Osteocyte (in vitro differentiated cells): ENCODE measurements at regions not wholly inside any gene's neighbourhood (a gene's known extent, or its start where the extent isn't known, plus 50 kb on each side); places are given as distances from the start of the nearest gene placed in this dataset.

ENCODE experiments used
- DNase-seq: peaks from one replicate; pipeline ENCODE4 v3.0.0; 2021; ENCODE audit warnings: mixed read lengths; ENCODE audit not compliant: unreplicated experiment; ENCODE audit errors: extremely low spot score
- H3K27ac Mint-ChIP-seq: one replicate; pipeline ENCODE4 v1.8.0; 2021; ENCODE audit warnings: mild to moderate bottlenecking, mixed read lengths; ENCODE audit not compliant: unreplicated experiment
- H3K27me3 Mint-ChIP-seq: one replicate; pipeline ENCODE4 v1.8.0; 2021; ENCODE audit warnings: mixed read lengths; ENCODE audit not compliant: unreplicated experiment
- H3K36me3 Mint-ChIP-seq: one replicate; pipeline ENCODE4 v1.8.0; 2021; ENCODE audit warnings: mixed read lengths; ENCODE audit not compliant: unreplicated experiment
- H3K4me1 Mint-ChIP-seq: one replicate; pipeline ENCODE4 v1.8.0; 2021; ENCODE audit warnings: mixed read lengths; ENCODE audit not compliant: unreplicated experiment
- H3K4me3 Mint-ChIP-seq: one replicate; pipeline ENCODE4 v1.8.0; 2021; ENCODE audit warnings: mild to moderate bottlenecking, moderate library complexity, mixed read lengths; ENCODE audit not compliant: unreplicated experiment
- H3K9me3 Mint-ChIP-seq: one replicate; pipeline ENCODE4 v1.8.0; 2021; ENCODE audit warnings: mixed read lengths; ENCODE audit not compliant: unreplicated experiment
- TF ChIP-seq, protein P1 (sequence below): fragments of 200-600 bp; sonication (generic); IDR thresholded peaks from 2 replicates; pipeline ENCODE4 v1.5.0; 2021; ENCODE audit warnings: antibody characterized with exemption, mild to moderate bottlenecking, moderate library complexity

GRCh38 chr3:81416812-81417211 lies 344.6 kb downstream of the GBE1 start:
- Mint-ChIP-seq H3K27me3 (no peaks in the 10 kb centered on the region), H3K4me3 (no peak overlapping the region), H3K4me1 (no peaks in the 10 kb centered on the region), H3K27ac (no peak overlapping the region), H3K9me3 (no peaks in the 10 kb centered on the region), H3K36me3 (no peaks in the 10 kb centered on the region)
- TF ChIP-seq, protein P1, sequence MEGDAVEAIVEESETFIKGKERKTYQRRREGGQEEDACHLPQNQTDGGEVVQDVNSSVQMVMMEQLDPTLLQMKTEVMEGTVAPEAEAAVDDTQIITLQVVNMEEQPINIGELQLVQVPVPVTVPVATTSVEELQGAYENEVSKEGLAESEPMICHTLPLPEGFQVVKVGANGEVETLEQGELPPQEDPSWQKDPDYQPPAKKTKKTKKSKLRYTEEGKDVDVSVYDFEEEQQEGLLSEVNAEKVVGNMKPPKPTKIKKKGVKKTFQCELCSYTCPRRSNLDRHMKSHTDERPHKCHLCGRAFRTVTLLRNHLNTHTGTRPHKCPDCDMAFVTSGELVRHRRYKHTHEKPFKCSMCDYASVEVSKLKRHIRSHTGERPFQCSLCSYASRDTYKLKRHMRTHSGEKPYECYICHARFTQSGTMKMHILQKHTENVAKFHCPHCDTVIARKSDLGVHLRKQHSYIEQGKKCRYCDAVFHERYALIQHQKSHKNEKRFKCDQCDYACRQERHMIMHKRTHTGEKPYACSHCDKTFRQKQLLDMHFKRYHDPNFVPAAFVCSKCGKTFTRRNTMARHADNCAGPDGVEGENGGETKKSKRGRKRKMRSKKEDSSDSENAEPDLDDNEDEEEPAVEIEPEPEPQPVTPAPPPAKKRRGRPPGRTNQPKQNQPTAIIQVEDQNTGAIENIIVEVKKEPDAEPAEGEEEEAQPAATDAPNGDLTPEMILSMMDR: no peak
- no peak for DNase-seq

GRCh38 chr3:81406318-81406717 lies 355.1 kb downstream of the GBE1 start:
- no peaks in the 10 kb centered on the region for H3K36me3 Mint-ChIP-seq
- H3K4me3 Mint-ChIP-seq: no peak overlapping the region
- H3K4me1 Mint-ChIP-seq: peaks cover 2% of the 10 kb centered on the region

GRCh38 chr3:81395739-81396513 lies 365.5 kb downstream of the GBE1 start:
- no peak overlapping the region for H3K4me3 Mint-ChIP-seq
- peaks cover 6% of the 10 kb centered on the region for H3K4me1 Mint-ChIP-seq
- DNase-seq: no peak
- no peaks in the 10 kb centered on the region for H3K36me3 Mint-ChIP-seq
- no peaks in the 10 kb centered on the region for H3K27me3 Mint-ChIP-seq
- no peaks in the 10 kb centered on the region for H3K9me3 Mint-ChIP-seq
- TF ChIP-seq, protein P1: no peak
- no peak overlapping the region for H3K27ac Mint-ChIP-seq

More at GRCh38 chr3:81406318-81406717, 355.1 kb downstream of the GBE1 start:
- no peak for DNase-seq
- Mint-ChIP-seq H3K27me3 (no peaks in the 10 kb centered on the region), H3K9me3 (no peaks in the 10 kb centered on the region), H3K27ac (no peak overlapping the region)
- TF ChIP-seq, protein P1: no peak

- H3K27me3 Mint-ChIP-seq: no peaks in the 10 kb centered on the region
- H3K36me3 Mint-ChIP-seq: no peaks in the 10 kb centered on the region
- H3K9me3 Mint-ChIP-seq: no peaks in the 10 kb centered on the region
- no peak overlapping the region for H3K4me3 Mint-ChIP-seq
- TF ChIP-seq, protein P1: no peak
- peaks cover 6% of the 10 kb centered on the region for H3K4me1 Mint-ChIP-seq
- H3K27ac Mint-ChIP-seq: no peak overlapping the region
- DNase-seq: no peak
Measured at GRCh38 chr3:81394651-81395524, 366.6 kb downstream of the GBE1 start.

DNA sequence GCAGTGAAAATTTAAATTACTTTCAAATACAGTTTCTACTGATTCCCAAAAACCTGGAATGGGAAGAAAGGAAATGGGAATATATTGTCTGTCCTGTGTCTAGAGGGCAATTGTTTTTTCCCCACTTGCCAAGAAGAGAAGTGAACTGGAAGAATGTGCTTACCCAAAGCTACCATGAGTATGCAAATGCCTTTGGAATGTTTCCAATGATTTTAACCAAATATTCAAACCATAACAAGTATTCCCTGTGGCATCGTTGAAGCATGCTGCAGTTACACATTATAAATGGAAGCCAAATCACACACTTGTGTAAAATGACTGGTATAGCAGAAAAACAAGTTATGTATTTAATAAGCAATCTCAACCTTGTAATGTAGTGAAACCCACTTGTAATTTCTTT lies 368.2 kb downstream of the GBE1 start:
- Mint-ChIP-seq H3K36me3 (no peaks in the 10 kb centered on the region), H3K9me3 (no peaks in the 10 kb centered on the region), H3K27ac (no peak overlapping the region), H3K27me3 (no peaks in the 10 kb centered on the region), H3K4me1 (peaks cover 6% of the 10 kb centered on the region), H3K4me3 (no peak overlapping the region)
- TF ChIP-seq, protein P1: no peak
- DNase-seq: no peak
